Naive thymus-derived CD8-positive, alpha-beta T cell (primary cell): ENCODE measurements at regions not wholly inside any gene's neighbourhood (a gene's known extent, or its start where the extent isn't known, plus 50 kb on each side); places are given as distances from the start of the nearest gene placed in this dataset.

Experiments
- ATAC-seq, 2 donors: fragments of 150-1000 bp; cut with Tn5 transposase in 1 of 2; sonication (Bioruptor Pico), chemical (Tn5 transposase) in 1 of 2; 1 replicate in 1 of 2; 2 replicates in 1 of 2; pipeline ENCODE4 v1.10.0; 2021; ENCODE audit warnings: mild to moderate bottlenecking in 2 of 2, moderate library complexity in 2 of 2
- POLR2A ChIA-PET: fragments of 350-600 bp; sonication (Branson Sonifier 250); formaldehyde crosslinking; loops from one replicate; lab custom pipeline; 2021; ENCODE audit warnings: antibody characterized with exemption; lab: Charles Lee
- DNase-seq, 10 donors: peaks; one replicate each; pipeline versions ENCODE4 v3.0.0 to v3.0.0-alpha.2; 2020 to 2022
- H3K27ac Mint-ChIP-seq, 10 donors: one replicate each; pipeline ENCODE4 v1.8.0; 2020 to 2022; ENCODE audit warnings: mild to moderate bottlenecking in 10 of 10, mixed read lengths in 10 of 10, moderate library complexity in 4 of 10, inconsistent platforms in 1 of 10
- H3K27me3 Mint-ChIP-seq, 5 donors: one replicate each; pipeline ENCODE4 v1.8.0; 2021 to 2022; ENCODE audit warnings: mixed read lengths in 5 of 5
- H3K36me3 Mint-ChIP-seq, 3 donors: one replicate each; pipeline ENCODE4 v1.8.0; 2020 to 2022; ENCODE audit warnings: mixed read lengths in 3 of 3, mild to moderate bottlenecking in 2 of 3, inconsistent platforms in 1 of 3
- H3K4me1 Mint-ChIP-seq, 4 donors: one replicate each; pipeline ENCODE4 v1.8.0; 2021 to 2022; ENCODE audit warnings: mixed read lengths in 4 of 4
- H3K4me3 Mint-ChIP-seq, 10 donors: one replicate each; pipeline ENCODE4 v1.8.0; 2020 to 2022; ENCODE audit warnings: mild to moderate bottlenecking in 10 of 10, mixed read lengths in 10 of 10, moderate library complexity in 6 of 10, inconsistent platforms in 1 of 10
- H3K9me3 Mint-ChIP-seq, 9 donors: one replicate each; pipeline ENCODE4 v1.8.0; 2020 to 2022; ENCODE audit warnings: mixed read lengths in 9 of 9, mild to moderate bottlenecking in 3 of 9, inconsistent platforms in 1 of 9, moderate library complexity in 1 of 9

GRCh38 chr4:43332052-43332425, 439.5 kb downstream of the GRXCR1 start:
- DNase-seq (no peak), ATAC-seq (no peak)
- POLR2A ChIA-PET, result no interaction called here
- Mint-ChIP-seq H3K27me3 (no peaks in the 10 kb centered on the region), H3K4me3 (no peak overlapping the region), H3K36me3 (no peaks in the 10 kb centered on the region), H3K27ac (no peak overlapping the region), H3K9me3 (peaks cover 0 to 26% (median 3%) of the 10 kb centered on the region in 9 donors), H3K4me1 (no peaks in the 10 kb centered on the region)

GRCh38 chr4:43337707-43338106, 445.2 kb downstream of the GRXCR1 start:
- Mint-ChIP-seq H3K36me3 (peaks cover 0 to 2% (median 0%) of the 10 kb centered on the region in 3 donors), H3K4me1 (no peaks in the 10 kb centered on the region), H3K27me3 (no peaks in the 10 kb centered on the region), H3K4me3 (no peak overlapping the region), H3K27ac (no peak overlapping the region), H3K9me3 (peaks cover 0 to 20% (median 6%) of the 10 kb centered on the region in 9 donors)
- DNase-seq, result no peak
- ATAC-seq, result no peak
- POLR2A ChIA-PET, result no interaction called here

- POLR2A ChIA-PET, result no interaction called here
- H3K27ac Mint-ChIP-seq, result no peak overlapping the region
- peaks cover 0 to 16% (median 7%) of the 10 kb centered on the region in 9 donors for H3K9me3 Mint-ChIP-seq
- no peaks in the 10 kb centered on the region for H3K27me3 Mint-ChIP-seq
- no peak overlapping the region for H3K4me3 Mint-ChIP-seq
- DNase-seq, result no peak
- H3K4me1 Mint-ChIP-seq, result no peaks in the 10 kb centered on the region
- no peak for ATAC-seq
- H3K36me3 Mint-ChIP-seq, result peaks cover 0 to 2% (median 0%) of the 10 kb centered on the region in 3 donors
Measured at GRCh38 chr4:43339435-43339834, 446.9 kb downstream of the GRXCR1 start.

- POLR2A ChIA-PET, result no interaction called here
- Mint-ChIP-seq H3K27ac (no peak overlapping the region), H3K27me3 (no peaks in the 10 kb centered on the region), H3K36me3 (peaks cover 0 to 2% (median 0%) of the 10 kb centered on the region in 3 donors), H3K4me1 (no peaks in the 10 kb centered on the region), H3K4me3 (no peak overlapping the region), H3K9me3 (peaks cover 0 to 16% (median 6%) of the 10 kb centered on the region in 9 donors)
- ATAC-seq (no peak), DNase-seq (no peak)
Measured at GRCh38 chr4:43341741-43342140, 449.2 kb downstream of the GRXCR1 start.

- POLR2A ChIA-PET, result interaction anchor here (0.7 kb wide), 1 partner anchor 23 kb away, joined by 3 read pairs; no protein-coding TSS in a partner anchor
- no peak for ATAC-seq
- Mint-ChIP-seq H3K27ac (no peak overlapping the region), H3K36me3 (no peaks in the 10 kb centered on the region), H3K27me3 (no peaks in the 10 kb centered on the region), H3K4me1 (no peaks in the 10 kb centered on the region), H3K9me3 (peaks cover 0 to 13% (median 4%) of the 10 kb centered on the region in 9 donors), H3K4me3 (no peak overlapping the region)
- DNase-seq, result no peak
Measured at GRCh38 chr4:43343298-43343697, 450.8 kb downstream of the GRXCR1 start.

- H3K36me3 Mint-ChIP-seq, result no peaks in the 10 kb centered on the region
- H3K4me3 Mint-ChIP-seq, result no peak overlapping the region
- DNase-seq (no peak), ATAC-seq (no peak)
- H3K4me1 Mint-ChIP-seq, result no peaks in the 10 kb centered on the region
- no peak overlapping the region for H3K27ac Mint-ChIP-seq
- peaks cover 0 to 19% (median 3%) of the 10 kb centered on the region in 9 donors for H3K9me3 Mint-ChIP-seq
- POLR2A ChIA-PET, result no interaction called here
- no peaks in the 10 kb centered on the region for H3K27me3 Mint-ChIP-seq
Measured at GRCh38 chr4:43345323-43345925, 452.9 kb downstream of the GRXCR1 start.

- ATAC-seq, result no peak
- peaks cover 0 to 23% (median 4%) of the 10 kb centered on the region in 9 donors for H3K9me3 Mint-ChIP-seq
- no peak overlapping the region for H3K4me3 Mint-ChIP-seq
- DNase-seq, result no peak
- H3K27me3 Mint-ChIP-seq, result no peaks in the 10 kb centered on the region
- no peaks in the 10 kb centered on the region for H3K36me3 Mint-ChIP-seq
- POLR2A ChIA-PET, result no interaction called here
- no peaks in the 10 kb centered on the region for H3K4me1 Mint-ChIP-seq
- H3K27ac Mint-ChIP-seq, result no peak overlapping the region
Measured at GRCh38 chr4:43348591-43348990, 456.1 kb downstream of the GRXCR1 start.

GRCh38 chr4:43351970-43352806, 459.7 kb downstream of the GRXCR1 start:
- H3K4me3 Mint-ChIP-seq, result no peak overlapping the region
- POLR2A ChIA-PET, result no interaction called here
- no peaks in the 10 kb centered on the region for H3K27me3 Mint-ChIP-seq
- H3K36me3 Mint-ChIP-seq, result no peaks in the 10 kb centered on the region
- H3K4me1 Mint-ChIP-seq, result no peaks in the 10 kb centered on the region
- H3K9me3 Mint-ChIP-seq, result peaks cover 0 to 19% (median 2%) of the 10 kb centered on the region in 9 donors
- ATAC-seq (no peak), DNase-seq (no peak)
- H3K27ac Mint-ChIP-seq, result no peak overlapping the region

GRCh38 chr4:43352859-43353258, 460.3 kb downstream of the GRXCR1 start:
- Mint-ChIP-seq H3K4me3 (no peak overlapping the region), H3K27ac (no peak overlapping the region), H3K27me3 (no peaks in the 10 kb centered on the region), H3K9me3 (peaks cover 0 to 17% (median 2%) of the 10 kb centered on the region in 9 donors), H3K36me3 (no peaks in the 10 kb centered on the region), H3K4me1 (no peaks in the 10 kb centered on the region)
- no peak for DNase-seq
- ATAC-seq, result no peak
- POLR2A ChIA-PET, result no interaction called here

- ATAC-seq (no peak), DNase-seq (no peak)
- Mint-ChIP-seq H3K4me3 (no peak overlapping the region), H3K4me1 (no peaks in the 10 kb centered on the region), H3K27me3 (no peaks in the 10 kb centered on the region), H3K9me3 (peaks cover 0 to 11% (median 2%) of the 10 kb centered on the region in 9 donors), H3K36me3 (no peaks in the 10 kb centered on the region), H3K27ac (no peak overlapping the region)
- POLR2A ChIA-PET, result no interaction called here
Measured at GRCh38 chr4:43353552-43353951, 461.0 kb downstream of the GRXCR1 start.

- H3K27me3 Mint-ChIP-seq, result no peaks in the 10 kb centered on the region
- no peaks in the 10 kb centered on the region for H3K4me1 Mint-ChIP-seq
- POLR2A ChIA-PET, result no interaction called here
- peaks cover 0 to 7% (median 0%) of the 10 kb centered on the region in 9 donors for H3K9me3 Mint-ChIP-seq
- ATAC-seq, result no peak
- H3K27ac Mint-ChIP-seq, result no peak overlapping the region
- no peak for DNase-seq
- no peaks in the 10 kb centered on the region for H3K36me3 Mint-ChIP-seq
- no peak overlapping the region for H3K4me3 Mint-ChIP-seq
Measured at GRCh38 chr4:43356786-43357185, 464.3 kb downstream of the GRXCR1 start.

- POLR2A ChIA-PET, result no interaction called here
- Mint-ChIP-seq H3K4me1 (no peaks in the 10 kb centered on the region), H3K4me3 (no peak overlapping the region), H3K27ac (no peak overlapping the region), H3K36me3 (no peaks in the 10 kb centered on the region), H3K27me3 (no peaks in the 10 kb centered on the region), H3K9me3 (peaks cover 0 to 7% (median 0%) of the 10 kb centered on the region in 9 donors)
- DNase-seq, result no peak
- ATAC-seq, result no peak
Measured at GRCh38 chr4:43357252-43357974, 464.9 kb downstream of the GRXCR1 start.

- H3K4me3 Mint-ChIP-seq, result no peak overlapping the region
- H3K36me3 Mint-ChIP-seq, result no peaks in the 10 kb centered on the region
- POLR2A ChIA-PET, result no interaction called here
- no peaks in the 10 kb centered on the region for H3K4me1 Mint-ChIP-seq
- peaks cover 0 to 3% (median 0%) of the 10 kb centered on the region in 9 donors for H3K9me3 Mint-ChIP-seq
- no peak for DNase-seq
- H3K27ac Mint-ChIP-seq, result no peak overlapping the region
- H3K27me3 Mint-ChIP-seq, result no peaks in the 10 kb centered on the region
- ATAC-seq, result no peak
Measured at GRCh38 chr4:43360296-43360695, 467.8 kb downstream of the GRXCR1 start.
